Fibroblast of villous mesenchyme (primary cell): ENCODE measurements at regions not wholly inside any gene's neighbourhood (a gene's known extent, or its start where the extent isn't known, plus 50 kb on each side); places are given as distances from the start of the nearest gene placed in this dataset.

Experiments used
- DNase-seq: peaks from one replicate; pipeline ENCODE4 v3.0.0-alpha.2; 2010; ENCODE audit warnings: low read depth
- H3K4me3 ChIP-seq: 2 replicates; pipeline ENCODE4 v1.5.1; 2011; ENCODE audit warnings: low read depth, mild to moderate bottlenecking, low read length
- CTCF ChIP-seq: IDR thresholded peaks from 2 replicates; pipeline ENCODE4 v1.5.1; 2012; ENCODE audit warnings: low read depth, mild to moderate bottlenecking, low read length; ENCODE audit not compliant: insufficient read depth

- no peak overlapping the region for H3K4me3 ChIP-seq
- TF ChIP-seq CTCF, result no peak
- no peak for DNase-seq
Observed at GRCh38 chr6:97548354-97548753, 265.3 kb upstream of the MMS22L start.

DNA sequence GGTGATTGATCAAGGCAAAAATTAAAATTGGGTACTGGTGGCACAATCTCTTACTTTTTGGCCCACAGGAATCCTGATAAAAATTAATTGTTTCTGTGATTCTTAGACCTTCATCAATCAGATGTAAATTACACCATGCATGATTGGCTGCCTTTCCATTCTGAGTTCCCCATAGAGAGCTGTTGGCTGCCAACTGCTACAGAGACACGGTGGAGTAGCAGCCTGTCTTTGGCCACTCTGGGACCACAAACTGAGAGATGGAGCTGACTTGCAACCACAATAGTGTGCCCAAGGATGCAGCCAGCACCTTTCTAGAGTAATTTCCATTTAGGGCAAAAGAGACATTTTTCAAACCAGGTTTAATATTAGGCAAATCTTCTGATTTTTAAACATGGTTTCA is 274.3 kb upstream of the MMS22L start:
- DNase-seq, result no peak
- H3K4me3 ChIP-seq, result no peak overlapping the region
- TF ChIP-seq CTCF, result no peak

GRCh38 chr6:97563529-97563928 is 280.5 kb upstream of the MMS22L start:
- TF ChIP-seq CTCF, result no peak
- DNase-seq, result no peak

DNA sequence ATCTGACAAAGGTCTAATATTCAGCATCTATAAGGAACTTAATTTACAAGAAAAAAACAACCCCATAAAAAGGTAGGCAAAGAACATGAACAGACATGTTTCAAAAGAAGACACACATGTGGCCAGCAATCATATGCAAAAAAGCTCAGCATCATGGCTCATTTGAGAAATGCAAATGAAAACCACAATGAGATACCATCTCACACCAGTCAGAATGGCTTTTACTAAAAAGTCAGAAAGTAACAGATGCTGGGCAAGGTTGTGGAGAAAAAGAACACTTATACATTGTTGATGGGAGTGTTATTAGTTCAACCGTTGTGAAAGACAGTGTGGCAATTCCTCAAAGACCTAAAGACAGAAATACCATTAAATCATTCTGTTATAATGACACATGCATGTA is 289.9 kb upstream of the MMS22L start:
- no peak for TF ChIP-seq CTCF
- no peak for DNase-seq

More at GRCh38 chr6:97563529-97563928, 280.5 kb upstream of the MMS22L start:
- no peak overlapping the region for H3K4me3 ChIP-seq

DNA sequence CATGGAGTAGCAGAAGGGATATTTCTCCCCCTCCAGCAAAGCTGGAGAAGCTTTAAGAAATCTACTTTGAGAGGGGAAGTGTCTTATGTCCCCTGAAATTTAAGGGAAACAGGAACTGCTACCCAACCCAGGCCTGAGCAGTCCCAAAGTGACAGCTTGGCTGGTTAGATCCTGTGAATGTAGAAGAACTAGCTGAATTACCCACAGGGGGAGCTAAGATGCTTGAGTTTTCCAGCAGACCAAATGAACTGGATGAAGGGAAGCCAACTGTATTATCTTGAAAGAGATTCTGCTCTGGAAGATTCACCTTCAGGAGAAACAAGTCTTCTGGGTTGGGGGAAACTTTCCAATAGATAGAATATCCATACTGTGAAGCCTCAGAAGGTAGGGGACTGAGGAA is 303.3 kb upstream of the MMS22L start:
- no peak overlapping the region for H3K4me3 ChIP-seq
- no peak for TF ChIP-seq CTCF
- no peak for DNase-seq

More for the DNA sequence above, 289.9 kb upstream of the MMS22L start:
- H3K4me3 ChIP-seq, result no peak overlapping the region

DNA sequence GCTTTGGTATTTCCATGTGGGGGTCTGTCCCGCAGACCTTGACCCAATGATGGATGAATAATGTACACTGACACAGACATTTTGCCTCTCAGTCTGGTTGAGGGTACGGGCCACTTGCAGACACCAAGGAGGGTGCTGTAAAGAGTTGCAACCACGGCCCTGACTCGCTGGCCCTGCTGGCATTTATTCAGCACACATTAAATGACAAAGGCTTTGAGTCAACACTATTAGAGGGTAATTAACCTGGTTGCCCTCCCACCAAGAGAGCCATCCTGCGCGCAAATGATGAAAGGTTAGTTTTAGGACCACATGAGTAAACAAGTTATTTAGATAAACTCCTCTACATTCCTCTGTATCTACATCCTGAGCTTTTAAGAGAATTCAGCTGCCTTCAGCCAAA is 308.9 kb upstream of the MMS22L start:
- TF ChIP-seq CTCF, result no peak
- DNase-seq, result no peak
- H3K4me3 ChIP-seq, result no peak overlapping the region

GRCh38 chr6:97594844-97595243 is 311.8 kb upstream of the MMS22L start:
- TF ChIP-seq CTCF, result no peak
- DNase-seq, result peak; percentile 1
- H3K4me3 ChIP-seq, result no peak overlapping the region
